ENCODE measurements at regions not wholly inside any gene's neighbourhood (a gene's known extent, or its start where the extent isn't known, plus 50 kb on each side); places are given as distances from the start of the nearest gene placed in this dataset.
A peak's percentile ranks its signal among the peaks of the same experiment; 100 is the strongest.

DNA sequence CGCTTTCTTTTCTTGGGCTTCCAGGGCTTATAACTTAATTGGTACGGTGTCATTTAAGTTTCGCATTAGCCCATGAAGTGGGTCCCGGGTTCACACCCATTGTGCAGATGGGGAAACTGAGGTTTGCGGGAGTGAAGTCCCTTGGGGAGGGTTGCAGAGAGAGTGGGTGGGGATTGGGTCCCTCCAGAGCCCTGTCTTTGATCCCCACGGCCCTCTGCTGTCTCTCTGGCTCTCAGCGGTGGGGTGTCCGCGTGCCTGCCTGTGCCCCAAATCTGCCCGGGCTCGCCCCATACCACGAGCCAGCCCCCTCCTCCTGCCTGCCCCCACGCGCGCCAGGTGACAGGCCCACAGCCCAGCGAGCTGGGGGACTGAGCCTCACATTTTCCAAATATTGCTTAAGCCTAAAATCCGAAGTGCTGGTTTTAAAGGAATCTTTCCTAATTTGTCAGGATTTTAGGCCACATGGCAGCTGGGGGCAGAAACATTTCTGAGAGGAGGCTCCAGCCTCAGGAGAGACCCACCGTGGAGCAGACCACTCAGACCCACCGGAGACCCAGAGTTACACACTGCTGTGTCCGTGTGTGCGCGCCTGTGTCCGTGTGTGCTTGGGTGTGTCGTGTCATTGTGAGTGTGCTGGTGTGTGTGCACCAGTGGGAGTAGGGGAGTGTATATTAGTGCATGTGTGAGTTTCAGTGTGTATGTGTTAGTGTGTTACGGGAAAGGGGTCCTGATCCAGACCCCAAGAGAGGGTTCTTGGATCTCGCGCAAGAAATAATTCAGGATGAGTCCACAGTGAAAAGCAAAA is 159.5 kb upstream of the IER5L start:
- H3K36me3 ChIP-seq = no peaks in the 10 kb centered on the region
- no peak for DNase-seq (ENCODE audit: low spot score in 2 of 2)
- 67 to 70% methylated on average over 16 to 27 of the region's 27 CpGs for WGBS, 2 donors
- H3K27ac ChIP-seq = peak overlapping the region; percentile 26 to 90 (median 77)
- H3K4me3 ChIP-seq = peak overlapping the region; percentile 19 to 48 (median 40)
- no peaks in the 10 kb centered on the region for H3K9me3 ChIP-seq
- H3K27me3 ChIP-seq = no peaks in the 10 kb centered on the region
- TF ChIP-seq POLR2A (IDR thresholded peaks at IDR 0.05) (no peak), EP300 (IDR thresholded peaks at IDR 0.05) (no peak)
- TF ChIP-seq, protein P1, sequence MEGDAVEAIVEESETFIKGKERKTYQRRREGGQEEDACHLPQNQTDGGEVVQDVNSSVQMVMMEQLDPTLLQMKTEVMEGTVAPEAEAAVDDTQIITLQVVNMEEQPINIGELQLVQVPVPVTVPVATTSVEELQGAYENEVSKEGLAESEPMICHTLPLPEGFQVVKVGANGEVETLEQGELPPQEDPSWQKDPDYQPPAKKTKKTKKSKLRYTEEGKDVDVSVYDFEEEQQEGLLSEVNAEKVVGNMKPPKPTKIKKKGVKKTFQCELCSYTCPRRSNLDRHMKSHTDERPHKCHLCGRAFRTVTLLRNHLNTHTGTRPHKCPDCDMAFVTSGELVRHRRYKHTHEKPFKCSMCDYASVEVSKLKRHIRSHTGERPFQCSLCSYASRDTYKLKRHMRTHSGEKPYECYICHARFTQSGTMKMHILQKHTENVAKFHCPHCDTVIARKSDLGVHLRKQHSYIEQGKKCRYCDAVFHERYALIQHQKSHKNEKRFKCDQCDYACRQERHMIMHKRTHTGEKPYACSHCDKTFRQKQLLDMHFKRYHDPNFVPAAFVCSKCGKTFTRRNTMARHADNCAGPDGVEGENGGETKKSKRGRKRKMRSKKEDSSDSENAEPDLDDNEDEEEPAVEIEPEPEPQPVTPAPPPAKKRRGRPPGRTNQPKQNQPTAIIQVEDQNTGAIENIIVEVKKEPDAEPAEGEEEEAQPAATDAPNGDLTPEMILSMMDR (IDR thresholded peaks at IDR 0.05) = no peak
- peaks cover 0 to 67% (median 44%) of the 10 kb centered on the region in 4 donors for H3K4me1 ChIP-seq

DNA sequence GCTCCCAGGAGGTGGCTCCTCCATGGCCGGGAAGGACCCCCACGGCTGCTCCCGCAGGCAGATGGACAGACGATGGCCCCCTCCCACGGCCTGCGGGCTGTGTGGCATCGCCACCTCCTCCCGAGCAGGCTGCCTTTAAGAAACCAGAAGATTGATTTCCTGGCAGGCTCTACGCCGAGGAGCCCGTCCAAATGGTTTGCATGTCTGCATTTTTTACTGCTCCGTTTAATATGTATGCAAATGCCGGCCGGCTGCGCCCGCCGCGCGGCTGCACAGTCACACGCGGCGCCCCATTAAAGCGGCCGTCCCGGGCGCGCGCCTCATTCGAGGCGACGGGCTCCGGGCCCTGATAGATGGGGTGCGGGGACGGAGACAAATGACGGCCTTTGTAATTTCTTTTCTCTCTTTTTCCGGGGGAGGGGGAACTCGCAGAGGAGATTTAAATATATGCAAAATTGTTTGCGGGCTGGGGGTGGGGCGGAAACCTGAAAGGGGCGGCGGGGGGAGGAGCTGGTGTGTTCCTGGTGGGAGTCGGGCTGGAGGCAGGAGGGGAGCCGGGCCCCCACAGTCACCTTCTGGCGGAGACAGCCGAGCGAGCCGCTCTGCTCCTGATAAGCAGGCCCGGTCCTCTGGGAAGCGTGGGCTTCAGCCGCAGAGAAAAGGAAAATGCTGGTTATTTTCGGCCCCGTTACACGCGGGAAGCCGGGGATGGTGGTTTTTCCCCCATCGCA is 158.7 kb upstream of the IER5L start:
- DNase-seq (ENCODE audit: low spot score in 2 of 2) = no peak
- Histone ChIP-seq H3K27me3 (no peaks in the 10 kb centered on the region), H3K27ac (peak overlapping the region; percentile 54 to 90 (median 77)), H3K9me3 (no peaks in the 10 kb centered on the region), H3K4me1 (peaks cover 0 to 73% (median 44%) of the 10 kb centered on the region in 4 donors), H3K36me3 (no peaks in the 10 kb centered on the region), H3K4me3 (peak overlapping the region; percentile 19 to 48 (median 40))
- WGBS, 2 donors = 2 to 3% methylated on average over 47 to 50 of the region's 56 CpGs
- no peak for TF ChIP-seq EP300 (IDR thresholded peaks at IDR 0.05)
- TF ChIP-seq POLR2A (IDR thresholded peaks at IDR 0.05) = no peak
- TF ChIP-seq, protein P1 (IDR thresholded peaks at IDR 0.05) = no peak

DNA sequence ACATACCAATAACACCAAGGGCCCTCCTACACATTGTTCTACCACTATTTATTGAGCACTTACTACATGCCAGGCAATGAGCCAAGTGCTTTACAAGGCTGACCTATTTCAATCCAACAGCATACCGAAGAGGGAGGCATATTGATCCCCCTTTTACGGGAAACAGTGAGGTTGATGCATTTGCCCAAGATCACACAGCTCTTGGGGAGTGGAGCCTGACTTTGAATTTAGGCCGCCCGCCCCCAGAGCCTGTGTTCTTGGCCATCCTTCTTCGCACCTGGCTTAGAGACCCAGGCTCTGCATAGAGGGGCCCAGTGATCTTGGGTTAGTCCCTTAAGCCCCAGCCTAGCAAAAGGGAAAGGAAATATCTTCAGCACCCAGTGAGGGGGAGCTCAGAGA is 158.1 kb upstream of the IER5L start:
- WGBS, 2 donors = 59 to 70% methylated on average over 5 of the region's 5 CpGs
- Histone ChIP-seq H3K36me3 (no peaks in the 10 kb centered on the region), H3K4me1 (peaks cover 0 to 68% (median 44%) of the 10 kb centered on the region in 4 donors), H3K27me3 (no peaks in the 10 kb centered on the region), H3K27ac (peak overlapping the region; percentile 54 to 90 (median 77)), H3K9me3 (peaks cover 0 to 5% (median under 1%) of the 10 kb centered on the region in 4 donors), H3K4me3 (peak overlapping the region in 3 of 4 donors; percentile 37 to 48 (median 43))
- TF ChIP-seq EP300 (IDR thresholded peaks at IDR 0.05) (no peak), POLR2A (IDR thresholded peaks at IDR 0.05) (no peak)
- TF ChIP-seq, protein P1 (IDR thresholded peaks at IDR 0.05) = no peak
- no peak for DNase-seq (ENCODE audit: low spot score in 2 of 2)

DNA sequence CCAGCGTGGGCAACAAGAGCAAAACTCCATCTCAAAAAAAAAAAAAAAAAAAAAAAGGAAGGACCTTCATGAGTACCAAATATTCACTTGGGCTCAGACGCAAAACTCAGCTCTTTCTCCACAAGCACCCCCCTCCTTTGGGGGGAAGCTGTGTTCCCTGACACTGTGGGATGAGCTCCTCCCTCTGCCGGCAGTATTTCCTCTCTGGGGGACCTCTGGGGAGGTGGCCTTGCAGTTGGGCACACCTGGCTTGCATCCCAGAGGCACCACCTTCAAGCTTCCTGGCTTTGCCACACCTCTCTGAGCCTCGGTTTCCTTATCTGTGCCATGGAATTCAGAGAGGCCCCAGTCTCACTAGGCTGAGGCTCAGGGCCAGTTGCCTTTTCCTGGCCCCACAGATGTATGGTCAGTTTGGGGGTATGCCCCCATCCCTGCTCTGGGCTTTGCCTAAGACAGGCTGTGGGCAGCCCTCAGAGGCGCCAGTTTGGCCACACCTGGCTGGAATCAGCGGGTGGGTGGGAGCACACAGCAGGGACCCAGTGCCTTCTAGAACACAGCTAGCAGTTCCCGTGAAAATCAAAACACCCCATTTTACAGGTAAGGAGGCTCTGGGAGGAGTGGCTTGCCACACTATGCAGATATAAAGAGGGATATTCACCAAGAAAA is 157.5 kb upstream of the IER5L start:
- TF ChIP-seq POLR2A (IDR thresholded peaks at IDR 0.05) (no peak), EP300 (IDR thresholded peaks at IDR 0.05) (peak in 1 of 2 donors; percentile 50)
- Histone ChIP-seq H3K9me3 (peaks cover 0 to 10% (median 2%) of the 10 kb centered on the region in 4 donors), H3K27me3 (no peaks in the 10 kb centered on the region), H3K36me3 (no peaks in the 10 kb centered on the region), H3K4me3 (no peak overlapping the region), H3K27ac (peak overlapping the region in 3 of 4 donors; percentile 67 to 90 (median 87)), H3K4me1 (peaks cover 0 to 63% (median 44%) of the 10 kb centered on the region in 4 donors)
- no peak for DNase-seq (ENCODE audit: low spot score in 2 of 2)
- 50 to 53% methylated on average over 7 of the region's 7 CpGs for WGBS, 2 donors

DNA sequence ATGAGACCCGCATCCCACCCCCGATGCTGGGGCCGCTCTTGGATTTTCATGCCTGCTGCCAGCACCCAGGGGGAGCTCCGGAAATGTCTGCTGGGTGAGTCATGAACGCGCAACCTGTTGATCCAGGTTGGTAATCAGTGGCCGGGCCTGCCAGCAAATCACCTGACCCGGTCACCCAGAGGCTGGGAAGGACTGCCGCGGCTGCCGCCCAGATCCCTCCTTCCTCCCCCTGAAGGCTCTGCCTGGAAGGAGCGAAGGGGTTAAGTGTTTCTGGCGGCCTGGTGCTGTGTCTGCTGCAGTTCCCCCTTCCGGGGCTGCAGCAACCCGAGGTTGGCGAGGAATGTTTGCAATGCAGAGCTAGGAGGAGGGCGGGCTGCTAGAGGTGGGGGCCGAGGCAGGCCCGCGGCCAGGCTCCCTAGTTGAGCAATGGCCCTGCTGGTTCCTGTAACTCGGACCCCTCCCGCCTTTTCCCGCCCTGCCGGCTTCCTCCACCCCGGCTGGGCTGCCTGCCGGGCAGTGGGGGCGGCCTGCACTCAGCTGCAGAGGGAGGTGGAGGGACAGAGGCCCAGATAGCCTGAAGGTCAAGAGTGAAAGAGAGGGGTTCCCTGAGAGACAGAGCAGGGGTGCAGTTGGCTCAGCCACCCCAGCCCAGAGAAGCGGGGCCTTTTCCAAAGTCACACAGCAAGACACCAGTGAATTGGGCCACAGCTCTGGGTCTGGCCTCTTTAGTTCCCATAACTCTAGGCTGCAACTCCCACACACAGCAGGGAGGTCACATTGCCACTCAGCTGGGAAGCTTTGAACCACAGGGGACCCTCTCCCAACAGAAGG is 156.3 kb upstream of the IER5L start:
- Histone ChIP-seq H3K4me3 (peak overlapping the region in 3 of 4 donors; percentile 3 to 31 (median 10)), H3K4me1 (peaks cover 0 to 60% (median 42%) of the 10 kb centered on the region in 4 donors), H3K27me3 (no peaks in the 10 kb centered on the region), H3K9me3 (peaks cover 0 to 16% (median 2%) of the 10 kb centered on the region in 4 donors), H3K27ac (peak overlapping the region; percentile 50 to 90 (median 80)), H3K36me3 (no peaks in the 10 kb centered on the region)
- DNase-seq (ENCODE audit: low spot score in 2 of 2) = peak; percentile 71 to 74
- 1 to 4% methylated on average over 22 to 28 of the region's 28 CpGs for WGBS, 2 donors
- TF ChIP-seq EP300 (IDR thresholded peaks at IDR 0.05) (peak; percentile 44 to 94), POLR2A (IDR thresholded peaks at IDR 0.05) (peak in 1 of 2 donors; percentile 7)
- TF ChIP-seq, protein P1 (IDR thresholded peaks at IDR 0.05) = peak in 1 of 5 experiments; percentile 30
